NCI-H1105 treated with DMSO at 0.1 percent for 48 hours (cell line): ENCODE measurements at regions not wholly inside any gene's neighbourhood (a gene's known extent, or its start where the extent isn't known, plus 50 kb on each side); places are given as distances from the start of the nearest gene placed in this dataset.

Source experiments
- DNase-seq: peaks from one replicate; lab custom pipeline; 2025; lab: John Stamatoyannopoulos, UW

DNA sequence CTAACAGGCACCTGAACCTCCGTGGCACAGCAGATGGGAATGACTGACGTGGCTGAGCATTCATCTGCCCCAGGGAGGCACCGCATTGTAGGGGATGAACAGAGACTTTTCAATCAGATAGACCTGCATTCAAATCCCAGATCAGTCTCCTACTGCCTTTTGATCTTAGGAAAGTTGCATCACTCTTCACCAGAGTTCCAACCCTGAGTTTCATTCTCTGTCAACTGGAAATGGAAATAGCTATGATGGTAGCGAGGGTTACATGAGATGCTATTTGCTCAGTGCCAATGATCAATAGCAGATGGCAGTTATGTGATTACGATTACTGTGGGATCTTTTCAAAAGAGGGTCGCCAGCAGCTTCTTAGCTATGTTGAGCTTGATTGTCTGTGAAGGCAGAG is 189.3 kb upstream of the RFC3 start:
- no peak for DNase-seq

GRCh38 chr13:33629605-33630360 is 188.2 kb upstream of the RFC3 start:
- DNase-seq, result no peak

- no peak for DNase-seq
Observed at GRCh38 chr13:33633701-33634545, 184.0 kb upstream of the RFC3 start.

DNA sequence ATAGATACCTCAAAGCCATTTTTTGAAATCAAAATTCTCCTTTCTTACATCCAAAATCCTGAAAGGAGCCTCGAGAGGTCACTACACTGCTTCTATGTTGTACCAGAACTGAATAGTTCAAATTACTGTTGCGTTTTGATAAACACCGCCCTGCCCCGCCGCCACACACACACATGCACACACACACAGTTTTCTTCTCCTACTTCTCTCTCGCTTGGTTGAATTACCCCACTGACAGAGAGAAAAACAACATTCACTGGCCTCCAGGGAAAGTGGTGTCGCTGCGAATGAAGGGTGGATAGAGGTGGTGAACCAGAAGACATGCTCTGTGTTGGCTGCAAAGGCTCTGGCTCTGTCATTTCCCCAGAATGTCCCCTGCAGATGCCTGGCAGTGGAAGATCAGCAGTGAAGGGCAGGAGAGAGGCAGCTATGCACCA is 183.4 kb upstream of the RFC3 start:
- no peak for DNase-seq

DNA sequence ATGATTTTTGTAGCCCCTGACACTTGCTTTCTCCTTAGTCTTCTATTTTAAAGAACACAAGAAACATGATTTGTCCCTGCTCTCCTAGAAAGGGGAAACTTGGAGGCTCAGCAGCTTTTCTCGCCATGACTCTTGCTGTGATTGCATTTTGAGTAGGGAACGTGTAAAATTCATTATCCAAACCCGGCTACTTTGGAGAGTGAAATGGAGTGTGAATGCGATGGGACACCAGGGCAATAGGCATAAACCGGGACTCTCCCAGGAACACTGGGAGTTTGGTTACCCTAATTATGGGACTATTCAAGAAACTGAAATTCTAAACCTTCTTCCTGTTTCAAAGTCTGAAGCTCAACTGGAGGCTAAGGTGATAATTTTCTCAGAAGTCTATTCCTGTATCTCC is 181.7 kb upstream of the RFC3 start:
- no peak for DNase-seq

DNA sequence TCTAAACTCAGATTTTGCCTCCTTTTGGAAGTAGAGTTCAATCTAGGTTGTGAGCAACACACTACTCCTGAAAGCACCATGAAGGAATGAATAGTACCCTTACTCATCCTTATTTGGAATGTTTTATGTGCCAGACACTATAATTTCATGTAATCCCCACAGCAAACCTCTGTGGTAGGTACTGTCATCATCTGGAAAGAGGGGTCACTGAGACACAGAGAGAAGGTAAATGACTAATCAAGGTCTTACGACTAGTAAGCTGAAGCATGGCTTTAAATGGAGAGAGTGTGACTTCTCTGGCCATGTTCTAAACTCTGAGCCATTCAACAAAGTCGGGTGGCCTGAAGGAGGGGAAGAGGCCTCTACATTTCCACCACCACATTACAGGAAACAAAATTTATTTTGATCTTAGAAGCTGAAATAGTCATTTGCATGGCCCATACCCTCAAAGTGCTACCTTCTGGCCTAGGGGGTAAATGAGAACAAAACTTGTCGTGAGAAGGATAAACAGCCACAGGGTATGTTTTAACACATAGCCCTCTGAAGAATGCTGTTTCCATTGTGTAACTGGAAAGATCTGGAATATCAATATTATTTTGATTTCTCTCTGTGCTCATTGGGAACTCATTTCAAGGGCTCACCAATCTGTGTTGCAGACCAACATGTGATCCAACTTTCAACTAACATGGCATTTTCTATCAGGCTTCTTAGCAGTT is 180.8 kb upstream of the RFC3 start:
- no peak for DNase-seq

DNA sequence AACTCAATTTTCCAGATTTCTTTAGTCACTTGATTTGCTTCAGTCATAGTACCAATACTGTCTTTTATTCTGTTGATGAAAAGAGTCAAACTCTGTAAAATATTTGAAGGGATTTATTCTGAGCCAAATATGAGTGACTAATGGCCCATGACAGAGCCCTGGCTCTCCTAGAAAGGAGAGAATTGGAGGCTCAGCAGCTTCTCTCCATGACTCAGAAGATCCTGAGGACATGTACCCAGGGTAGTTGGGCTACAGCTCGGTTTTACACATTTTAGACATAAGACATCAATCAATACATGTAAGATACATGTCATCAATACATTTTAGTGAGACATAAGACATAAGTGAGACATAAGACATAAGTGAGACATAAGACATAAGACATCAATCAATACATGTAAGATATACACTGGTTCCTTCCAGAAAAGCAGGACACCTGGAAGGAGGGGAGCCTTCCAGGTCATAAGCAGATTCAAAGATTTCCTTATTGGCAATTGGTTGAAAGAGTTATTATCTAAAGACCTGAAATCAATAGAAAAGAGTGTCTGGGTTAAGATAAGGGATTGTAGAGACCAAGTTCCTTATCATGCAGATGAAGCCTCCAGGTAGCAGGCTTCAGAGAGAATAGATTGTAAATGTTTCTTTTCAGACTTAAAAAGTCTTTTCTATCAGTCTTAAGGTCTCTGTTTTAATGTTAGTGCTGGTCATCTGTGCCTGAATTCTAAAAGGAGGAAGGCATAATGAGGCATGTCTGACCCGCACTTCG is 179.8 kb upstream of the RFC3 start:
- no peak for DNase-seq

DNA sequence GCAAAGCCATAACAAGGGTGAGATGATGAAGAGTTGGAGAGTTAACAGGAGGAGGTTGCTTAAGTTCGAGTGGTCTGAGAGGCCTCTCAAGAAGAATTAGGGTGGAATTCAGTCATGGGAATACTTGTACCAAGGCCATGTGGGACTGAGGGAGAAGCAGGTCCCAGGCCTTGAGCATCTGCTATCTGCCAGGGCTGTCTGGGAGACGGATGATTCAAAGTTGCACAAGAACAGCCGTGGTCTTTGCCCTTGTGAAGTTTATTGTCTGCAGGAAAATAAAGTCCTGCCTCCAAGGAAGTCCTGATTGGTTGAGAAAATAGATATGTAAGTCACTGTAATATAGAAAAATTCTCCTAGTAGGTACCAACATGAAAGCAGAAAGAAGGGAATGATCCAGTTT is 178.8 kb upstream of the RFC3 start:
- DNase-seq, result no peak

DNA sequence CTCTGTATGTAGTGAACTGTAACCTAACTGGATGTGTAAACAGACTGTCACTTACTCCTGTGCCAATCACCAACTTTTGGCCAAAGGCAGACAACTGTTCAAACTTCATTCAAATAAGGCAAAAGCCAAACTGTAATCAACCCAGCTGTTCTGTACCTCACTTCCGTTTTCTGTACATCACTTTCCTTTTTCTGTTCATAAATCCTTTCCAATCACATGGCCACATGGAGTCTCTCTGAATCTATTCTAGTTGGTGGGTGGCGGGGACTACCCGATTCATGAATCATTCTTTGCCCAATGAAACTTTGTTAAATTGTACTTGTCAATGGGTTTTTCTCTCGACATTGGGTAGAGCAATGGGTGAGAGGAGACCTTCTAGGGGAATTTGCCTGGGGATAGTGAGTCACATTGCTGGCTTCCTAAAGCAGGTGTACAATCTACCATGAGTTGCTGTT is 178.3 kb upstream of the RFC3 start:
- DNase-seq, result no peak

DNA sequence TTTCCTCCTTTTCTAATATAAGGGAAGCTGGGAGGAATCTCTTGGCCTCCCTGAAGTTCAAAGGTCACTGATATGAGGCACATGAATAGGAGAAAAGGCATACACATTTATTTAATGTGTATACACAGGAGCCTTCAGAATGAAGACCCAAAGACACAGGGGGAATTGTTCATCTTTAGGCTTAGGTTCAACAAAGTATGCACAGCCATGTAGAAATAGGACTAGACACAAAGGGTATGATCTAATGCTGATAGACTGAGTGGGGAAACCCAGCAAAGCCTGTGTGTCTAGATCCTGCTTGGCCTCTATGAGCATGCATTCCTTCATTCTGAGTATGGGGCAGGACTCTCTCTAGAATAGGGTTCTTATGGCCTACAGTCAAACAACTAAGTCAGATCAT is 177.1 kb upstream of the RFC3 start:
- DNase-seq, result no peak

GRCh38 chr13:33642374-33643065 is 175.4 kb upstream of the RFC3 start:
- DNase-seq, result no peak

GRCh38 chr13:33644581-33645543 is 173.1 kb upstream of the RFC3 start:
- DNase-seq, result no peak

DNA sequence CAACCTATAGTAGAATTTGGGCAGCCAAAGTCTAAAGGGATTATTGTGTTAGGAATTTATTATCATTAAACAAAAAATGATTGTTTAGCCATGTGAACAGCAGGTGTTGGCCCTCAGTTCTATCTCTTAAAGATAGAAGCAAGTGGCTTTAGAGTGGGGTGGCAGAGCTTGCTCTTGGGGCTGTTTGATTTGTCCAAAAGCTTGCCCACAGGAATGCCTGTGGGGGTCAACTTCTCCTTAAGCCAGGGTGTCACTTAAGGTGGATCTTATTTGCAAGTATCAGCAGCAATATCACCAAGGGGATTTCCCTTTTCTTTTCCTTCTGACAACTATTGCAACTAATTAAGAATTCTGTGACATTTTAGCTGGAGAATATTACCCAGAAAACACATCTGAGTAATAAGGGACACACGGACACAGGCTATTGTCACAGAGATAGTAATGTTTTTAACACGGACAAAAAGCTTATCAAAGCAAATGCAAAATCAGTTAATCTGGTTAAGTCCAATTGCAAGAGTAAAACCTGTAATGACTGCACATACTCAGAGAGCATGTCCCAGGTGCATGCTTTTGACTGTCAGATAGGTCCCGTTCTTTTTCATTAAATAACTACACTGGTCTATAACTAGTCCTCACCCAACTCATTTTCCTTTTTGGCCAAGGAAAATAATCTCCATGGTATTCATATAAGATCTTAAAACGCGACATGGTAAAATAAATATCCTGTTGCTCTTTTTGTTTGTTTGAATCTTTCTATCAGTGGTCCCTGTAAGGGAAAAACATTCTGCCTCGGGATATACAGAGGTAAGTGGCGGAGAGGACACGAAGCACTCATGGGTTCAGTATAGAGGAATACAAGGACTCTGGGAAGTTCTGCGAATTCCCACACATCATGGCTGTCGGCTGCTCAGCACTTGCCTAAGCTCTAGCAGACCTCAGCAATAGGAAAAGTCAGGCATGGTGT is 172.1 kb upstream of the RFC3 start:
- no peak for DNase-seq

DNA sequence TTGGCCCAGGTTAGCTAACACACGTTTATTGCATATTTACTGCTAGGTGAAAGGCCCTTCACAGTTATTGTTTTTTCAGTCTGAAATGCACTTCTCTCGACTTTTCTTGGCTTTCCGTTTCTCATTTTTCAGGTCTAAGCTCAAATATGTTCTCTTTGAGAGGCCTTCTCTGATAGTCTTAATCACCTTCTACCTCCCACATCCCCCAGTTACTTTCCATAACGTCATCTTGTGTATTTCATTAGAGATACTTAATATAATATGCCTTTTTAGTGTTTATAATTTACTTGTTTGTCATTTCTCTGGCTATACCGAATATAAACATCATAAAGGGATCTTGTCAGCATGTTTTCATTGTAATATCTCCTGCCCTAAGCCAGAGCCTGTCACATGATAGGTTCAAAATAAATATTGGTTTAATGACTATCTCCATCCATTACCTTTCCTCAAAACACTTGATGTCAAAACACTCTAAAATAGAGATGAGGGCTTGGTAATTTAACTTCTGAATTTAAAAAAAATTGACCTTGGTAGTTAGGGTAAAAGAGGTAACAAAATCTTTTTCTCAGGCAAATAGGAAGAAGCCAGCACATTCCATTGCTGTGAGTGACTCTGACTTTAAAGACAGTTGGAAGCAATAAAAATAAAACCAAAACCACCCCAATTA is 168.6 kb upstream of the RFC3 start:
- DNase-seq, result peak; percentile 58

DNA sequence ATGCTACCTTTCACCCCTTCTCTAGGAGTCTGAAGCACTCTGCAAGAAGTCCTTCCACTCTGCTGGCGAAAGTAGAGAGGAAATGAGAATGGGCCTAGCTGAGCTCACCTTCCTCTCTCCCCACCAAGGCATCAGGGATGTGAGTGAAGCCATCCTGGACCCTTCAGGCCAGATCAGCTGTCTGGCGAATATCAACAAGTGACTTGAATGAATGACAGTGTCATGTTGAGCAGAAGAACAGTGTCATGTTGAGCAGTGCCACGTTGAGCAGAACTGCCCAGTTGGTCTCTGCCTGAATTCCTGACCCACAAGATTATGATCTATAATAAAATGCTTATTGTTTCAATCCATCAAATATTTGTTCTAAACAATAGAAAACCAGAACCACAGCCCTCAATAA is 166.2 kb upstream of the RFC3 start:
- DNase-seq, result no peak

- no peak for DNase-seq
Observed at GRCh38 chr13:33657274-33657673, 160.7 kb upstream of the RFC3 start.

DNA sequence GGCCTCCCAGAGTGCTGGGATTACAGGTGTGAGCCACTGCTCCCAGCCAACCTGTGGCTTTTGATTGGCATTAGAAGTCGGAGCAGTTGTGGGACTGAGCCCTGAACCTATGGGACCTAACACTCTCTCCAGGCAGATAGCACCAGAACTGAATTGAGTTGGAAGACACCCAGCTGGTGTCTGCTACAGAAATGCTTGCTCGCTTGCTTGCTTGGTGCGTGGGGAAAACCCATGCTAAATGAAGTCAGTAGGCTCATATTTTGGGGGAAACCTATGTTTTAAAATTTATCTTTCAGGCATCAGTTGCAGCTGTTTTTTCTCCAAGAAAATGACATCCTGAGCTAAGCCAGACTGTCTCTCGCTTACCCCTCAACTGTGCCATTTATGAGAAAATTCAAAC is 158.5 kb upstream of the RFC3 start:
- DNase-seq, result no peak

DNA sequence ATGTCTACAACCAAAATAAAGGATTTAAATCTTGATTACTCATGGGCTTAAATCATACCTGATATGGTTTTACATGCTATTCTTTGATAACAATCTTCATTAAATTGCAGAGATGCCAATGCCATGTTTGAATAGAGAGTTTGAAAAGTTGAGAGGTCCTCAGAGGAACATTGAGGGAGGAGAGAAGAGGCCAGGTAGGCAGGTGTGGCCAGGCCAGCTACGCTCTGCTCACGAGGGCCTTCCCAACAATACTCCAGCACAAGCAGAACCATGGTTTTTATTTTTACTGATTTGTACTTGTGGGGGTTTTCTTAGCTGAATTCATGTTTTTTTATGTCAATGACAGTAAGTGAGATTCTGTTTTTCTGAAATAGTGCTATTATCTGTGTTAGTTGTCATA is 158.1 kb upstream of the RFC3 start:
- no peak for DNase-seq
